Endothelial cell of umbilical vein (primary cell): ENCODE measurements at regions not wholly inside any gene's neighbourhood (a gene's known extent, or its start where the extent isn't known, plus 50 kb on each side); places are given as distances from the start of the nearest gene placed in this dataset.

Experiments
- BruUV-seq: library from RNA; stranded (reverse); fragments of 400-500 nt; replicated peaks from 2 replicates; lab custom pipeline; 2021; lab: Mats Ljungman, UMichigan
- CTCF ChIA-PET: fragments of 300-600, 350-600 bp; sonication (Branson Sonifier 250); formaldehyde crosslinking; loops from one replicate; lab custom pipeline; 2021; ENCODE audit warnings: antibody characterized with exemption, inconsistent platforms; lab: Charles Lee
- POLR2A ChIA-PET: fragments of 300-600, 350-600 bp; sonication (Branson Sonifier 250); formaldehyde crosslinking; loops from one replicate; lab custom pipeline; 2021; ENCODE audit warnings: antibody characterized with exemption, inconsistent platforms; lab: Charles Lee
- DNase-seq: peaks from one replicate; pipeline ENCODE4 v3.0.0-alpha.2; 2011; ENCODE audit warnings: low read depth, low spot score
- FAIRE-seq: peaks from 2 replicates; lab custom pipeline; 2011; peaks lifted over from hg19 to GRCh38; lab: Jason Lieb, UNC
- H2AFZ ChIP-seq: 2 replicates; pipeline ENCODE4 v1.6.0; 2012; ENCODE audit warnings: low read depth, low read length, control low read depth, inconsistent platforms
- H3K27ac ChIP-seq: 2 replicates; pipeline ENCODE4 v1.5.1; 2011; ENCODE audit warnings: low read depth, mild to moderate bottlenecking, control low read depth, low read length, moderate library complexity; ENCODE audit not compliant: insufficient read depth
- H3K27me3 ChIP-seq, 2 experiments: 2 replicates each; pipeline versions ENCODE4 v1.6.0 to v1.6.1; 2011; ENCODE audit warnings: low read length in 2 of 2, mixed read lengths in 1 of 2; ENCODE audit not compliant: control insufficient read depth in 2 of 2, insufficient read depth in 2 of 2
- H3K36me3 ChIP-seq, 2 experiments: 2 replicates in 1 of 2; 3 replicates in 1 of 2; pipeline ENCODE4 v1.5.1; 2011; ENCODE audit warnings: low read length in 2 of 2, mild to moderate bottlenecking in 1 of 2, moderate library complexity in 1 of 2; ENCODE audit not compliant: control insufficient read depth in 2 of 2, insufficient read depth in 2 of 2; ENCODE audit errors: extremely low read depth in 1 of 2
- H3K4me1 ChIP-seq: 3 replicates; pipeline ENCODE4 v1.5.1; 2011; ENCODE audit warnings: mild to moderate bottlenecking, low read length; ENCODE audit not compliant: control insufficient read depth, insufficient read depth; ENCODE audit errors: extremely low read depth
- H3K4me2 ChIP-seq: 2 replicates; pipeline ENCODE4 v1.6.1; 2011; ENCODE audit warnings: low read length, control low read depth, mixed read lengths; ENCODE audit not compliant: insufficient read depth
- H3K4me3 ChIP-seq, 3 experiments: fragments of 200-600 bp in 1 of 3; sonication (generic), shearing (Covaris generic) in 1 of 3; replicated peaks in 1 of 3; 2 replicates each; pipeline ENCODE4 v1.5.1; 2011 to 2016; ENCODE audit warnings: control low read depth in 3 of 3, low read length in 3 of 3, mild to moderate bottlenecking in 2 of 3, inconsistent platforms in 1 of 3, low read depth in 1 of 3, moderate library complexity in 1 of 3; ENCODE audit not compliant: insufficient read depth in 1 of 3
- H3K79me2 ChIP-seq: 2 replicates; pipeline ENCODE4 v1.6.0; 2012; ENCODE audit warnings: low read length, inconsistent platforms; ENCODE audit not compliant: control insufficient read depth, insufficient read depth
- H3K9ac ChIP-seq: replicated peaks from 2 replicates; pipeline ENCODE3; 2011; ENCODE audit warnings: low read length, control low read depth; ENCODE audit not compliant: insufficient read depth; ENCODE audit errors: extremely low read depth
- H3K9me1 ChIP-seq: replicated peaks from 3 replicates; pipeline ENCODE4 v1.6.0; 2011; ENCODE audit warnings: mild to moderate bottlenecking, low read length; ENCODE audit not compliant: control insufficient read depth, insufficient read depth; ENCODE audit errors: extremely low read depth
- H3K9me3 ChIP-seq: replicated peaks from 2 replicates; pipeline ENCODE4 v1.5.1; 2012; ENCODE audit warnings: low read length, inconsistent platforms; ENCODE audit not compliant: control insufficient read depth, insufficient read depth
- H4K20me1 ChIP-seq: replicated peaks from 2 replicates; pipeline ENCODE3; 2011; ENCODE audit warnings: mild to moderate bottlenecking, low read length; ENCODE audit not compliant: control insufficient read depth, insufficient read depth; ENCODE audit errors: extremely low read depth
- EZH2 ChIP-seq: IDR thresholded peaks from 2 replicates; pipeline ENCODE4 v1.6.1; 2012; ENCODE audit warnings: borderline replicate concordance, low read depth, mild to moderate bottlenecking, moderate library complexity, low read length, inconsistent platforms; ENCODE audit not compliant: severe bottlenecking
- FOS ChIP-seq: IDR thresholded peaks from 2 replicates; pipeline ENCODE4 v1.6.1; 2011; ENCODE audit warnings: mild to moderate bottlenecking, low read length, moderate library complexity, borderline replicate concordance; ENCODE audit not compliant: insufficient read depth
- GATA2 ChIP-seq: IDR thresholded peaks from 2 replicates; pipeline ENCODE4 v1.7.0; 2011; ENCODE audit warnings: low read depth, mild to moderate bottlenecking, moderate library complexity, mixed read lengths, low read length; ENCODE audit not compliant: insufficient read length, insufficient read depth
- JUN ChIP-seq: IDR thresholded peaks from 2 replicates; pipeline ENCODE4 v1.6.1; 2011; ENCODE audit warnings: borderline replicate concordance, low read depth; ENCODE audit not compliant: insufficient read length, insufficient read depth
- MYC ChIP-seq: IDR thresholded peaks from one replicate; pipeline ENCODE4 v1.6.1; 2011; ENCODE audit warnings: mild to moderate bottlenecking, low read depth, low read length
- POLR2A ChIP-seq: IDR thresholded peaks from 2 replicates; pipeline ENCODE4 v1.6.1; 2012; ENCODE audit warnings: low read depth, mild to moderate bottlenecking, control low read depth, low read length
- POLR2AphosphoS5 ChIP-seq: IDR thresholded peaks from 2 replicates; pipeline ENCODE4 v1.6.1; 2012; ENCODE audit warnings: low read depth, mild to moderate bottlenecking, control low read depth, low read length, moderate library complexity; ENCODE audit not compliant: insufficient read depth
- dilution Hi-C: fragments of 300-500 bp; cut with MboI; formaldehyde crosslinking; loops from one replicate; pipeline ENCODE4 v1.15.0; 2019; ENCODE audit warnings: low sequenced_read_pairs; ENCODE audit not compliant: extremely low pct_ligation_motif_present
- intact Hi-C: fragments of 100-400 bp; cut with micrococcal nuclease; formaldehyde crosslinking; loops from one replicate; pipeline ENCODE4 v1.10.0; 2022
- TF ChIP-seq, protein P1 (sequence below), 2 donors: IDR thresholded peaks; 1 replicate in 1 of 2; 2 replicates in 1 of 2; pipeline ENCODE4 v1.5.1; 2011; ENCODE audit warnings: low read length in 2 of 2, mild to moderate bottlenecking in 2 of 2, moderate library complexity in 2 of 2, control low read depth in 1 of 2, inconsistent platforms in 1 of 2, low read depth in 1 of 2; ENCODE audit not compliant: insufficient read depth in 1 of 2; ENCODE audit errors: extremely low read depth in 1 of 2
- TF ChIP-seq, protein P2 (sequence below): IDR thresholded peaks from 2 replicates; pipeline ENCODE4 v1.6.1; 2011; ENCODE audit not compliant: insufficient read depth, insufficient read length

DNA sequence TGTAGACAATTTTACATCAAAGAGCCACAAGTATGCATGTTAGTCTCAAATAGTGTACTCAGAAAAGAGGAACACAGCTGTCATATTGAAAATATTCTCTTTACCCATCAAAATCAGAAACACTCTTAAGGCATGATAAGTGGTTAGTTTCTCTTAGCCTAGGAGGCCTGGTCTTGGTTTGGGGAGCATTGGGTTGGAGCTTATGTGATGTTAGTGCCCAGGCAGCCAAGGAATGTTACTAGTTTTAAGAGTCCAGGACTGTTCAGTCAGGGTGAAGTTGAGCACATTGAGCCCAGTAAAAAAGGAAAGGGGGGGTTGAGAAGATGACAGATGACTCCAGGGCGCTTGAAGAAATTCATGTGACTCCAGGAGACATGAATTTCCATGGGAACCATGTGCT is 340.6 kb downstream of the HRH4 start:
- BruUV-seq = no TSS peak
- DNase-seq = no peak
- FAIRE-seq = no peak
- Histone ChIP-seq H3K4me1 (no peaks in the 10 kb centered on the region), H3K27ac (no peak overlapping the region), H3K36me3 (no peaks in the 10 kb centered on the region), H4K20me1 (no peaks in the 10 kb centered on the region), H3K4me3 (no peak overlapping the region), H2AFZ (no peak overlapping the region), H3K9me1 (no peaks in the 10 kb centered on the region), H3K4me2 (no peak overlapping the region), H3K9me3 (no peaks in the 10 kb centered on the region), H3K9ac (no peak overlapping the region), H3K27me3 (peaks cover 3 to 5% of the 10 kb centered on the region in 2 experiments), H3K79me2 (no peaks in the 10 kb centered on the region)
- ChIA-PET CTCF (interaction anchor here (0.9 kb wide), 1 partner anchor 74 kb away, joined by 3 read pairs; no protein-coding TSS in a partner anchor), POLR2A (no interaction called here)
- dilution Hi-C loops (no loop called here), intact Hi-C loops (no loop called here)
- TF ChIP-seq EZH2 (no peak), GATA2 (no peak), JUN (no peak), POLR2A (no peak), FOS (no peak), POLR2AphosphoS5 (no peak), MYC (no peak)
- TF ChIP-seq, protein P1, sequence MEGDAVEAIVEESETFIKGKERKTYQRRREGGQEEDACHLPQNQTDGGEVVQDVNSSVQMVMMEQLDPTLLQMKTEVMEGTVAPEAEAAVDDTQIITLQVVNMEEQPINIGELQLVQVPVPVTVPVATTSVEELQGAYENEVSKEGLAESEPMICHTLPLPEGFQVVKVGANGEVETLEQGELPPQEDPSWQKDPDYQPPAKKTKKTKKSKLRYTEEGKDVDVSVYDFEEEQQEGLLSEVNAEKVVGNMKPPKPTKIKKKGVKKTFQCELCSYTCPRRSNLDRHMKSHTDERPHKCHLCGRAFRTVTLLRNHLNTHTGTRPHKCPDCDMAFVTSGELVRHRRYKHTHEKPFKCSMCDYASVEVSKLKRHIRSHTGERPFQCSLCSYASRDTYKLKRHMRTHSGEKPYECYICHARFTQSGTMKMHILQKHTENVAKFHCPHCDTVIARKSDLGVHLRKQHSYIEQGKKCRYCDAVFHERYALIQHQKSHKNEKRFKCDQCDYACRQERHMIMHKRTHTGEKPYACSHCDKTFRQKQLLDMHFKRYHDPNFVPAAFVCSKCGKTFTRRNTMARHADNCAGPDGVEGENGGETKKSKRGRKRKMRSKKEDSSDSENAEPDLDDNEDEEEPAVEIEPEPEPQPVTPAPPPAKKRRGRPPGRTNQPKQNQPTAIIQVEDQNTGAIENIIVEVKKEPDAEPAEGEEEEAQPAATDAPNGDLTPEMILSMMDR (IDR thresholded peaks at IDR 0.05; ENCODE audit: extremely low read depth in 1 of 2, insufficient read depth in 1 of 2, low read depth in 1 of 2, low read length in 2 of 2) = no peak
- TF ChIP-seq, protein P2, sequence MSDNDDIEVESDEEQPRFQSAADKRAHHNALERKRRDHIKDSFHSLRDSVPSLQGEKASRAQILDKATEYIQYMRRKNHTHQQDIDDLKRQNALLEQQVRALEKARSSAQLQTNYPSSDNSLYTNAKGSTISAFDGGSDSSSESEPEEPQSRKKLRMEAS = no peak
